Lung (tissue), 11 donors: ENCODE measurements at regions not wholly inside any gene's neighbourhood (a gene's known extent, or its start where the extent isn't known, plus 50 kb on each side); places are given as distances from the start of the nearest gene placed in this dataset.
"Not testable (repeated sequence)": the region's sequence is repeated elsewhere in the genome, so short reads cannot be mapped to it uniquely, and the experiment has no call there.

Experiments used
- ATAC-seq: fragments of 200-7000 bp; cut with Tn5 transposase; one replicate; pipeline ENCODE4 v1.9.1; 2020; ENCODE audit warnings: moderate number of reproducible peaks; ENCODE audit not compliant: insufficient read depth, low FRiP score
- DNase-seq, 3 donors: peaks; one replicate each; pipeline ENCODE4 v3.0.0-alpha.2; 2013 to 2017
- H3K27ac ChIP-seq, 2 donors: one replicate each; pipeline ENCODE4 v1.5.1; 2013; ENCODE audit warnings: mild to moderate bottlenecking in 2 of 2, moderate library complexity in 2 of 2, control low read depth in 1 of 2, inconsistent platforms in 1 of 2, low read depth in 1 of 2, low read length in 1 of 2
- H3K27me3 ChIP-seq, 3 donors: one replicate each; pipeline ENCODE4 v1.5.1; 2013; ENCODE audit warnings: low read length in 2 of 3; ENCODE audit not compliant: control insufficient read depth in 3 of 3, insufficient read depth in 3 of 3
- H3K36me3 ChIP-seq, 4 donors: one replicate each; pipeline ENCODE4 v1.5.1; 2013; ENCODE audit warnings: low read length in 4 of 4, mild to moderate bottlenecking in 1 of 4, moderate library complexity in 1 of 4; ENCODE audit not compliant: control insufficient read depth in 4 of 4, insufficient read depth in 4 of 4
- H3K4me1 ChIP-seq, 5 donors: one replicate each; pipeline ENCODE4 v1.5.1; 2013; ENCODE audit warnings: low read length in 5 of 5, mild to moderate bottlenecking in 2 of 5, moderate library complexity in 1 of 5; ENCODE audit not compliant: control insufficient read depth in 5 of 5, insufficient read depth in 5 of 5
- H3K4me3 ChIP-seq: one replicate; pipeline ENCODE4 v1.5.1; 2013; ENCODE audit warnings: mild to moderate bottlenecking, control low read depth, moderate library complexity
- H3K9ac ChIP-seq, 2 donors: one replicate each; pipeline ENCODE4 v1.5.1; 2013; ENCODE audit warnings: low read length in 2 of 2, control low read depth in 1 of 2; ENCODE audit not compliant: insufficient read depth in 1 of 2
- H3K9me3 ChIP-seq, 4 donors: one replicate each; pipeline ENCODE4 v1.5.1; 2013; ENCODE audit warnings: low read length in 3 of 4, mild to moderate bottlenecking in 1 of 4, moderate library complexity in 1 of 4; ENCODE audit not compliant: control insufficient read depth in 4 of 4, insufficient read depth in 3 of 4
- CTCF ChIP-seq: IDR thresholded peaks from 2 replicates; pipeline ENCODE4 v1.5.1; 2012; ENCODE audit warnings: mild to moderate bottlenecking; ENCODE audit errors: control extremely low read depth, extremely low read depth
- WGBS, 2 donors: extraction: QIAGEN DNeasy Blood & Tissue Kit; methylation state at CpG; one replicate each; pipeline ENCODE4 v1.1.7; 2013; 5-methylcytosine and 5-hydroxymethylcytosine counted together
- donor health status: control.
- donor health status: control.
- donor health status: Bipolar disorder and iron deficiency.
- donor health status: healthy.
- donor health status: DM: yes; HTN: yes; CAD: no.

- ATAC-seq, result no peak
- no peaks in the 10 kb centered on the region for H3K36me3 ChIP-seq
- no peak overlapping the region for H3K4me3 ChIP-seq
- no peak for TF ChIP-seq CTCF
- peak overlapping the region in 1 of 2 donors; percentile 84 for H3K27ac ChIP-seq
- H3K27me3 ChIP-seq, result no peaks in the 10 kb centered on the region
- H3K4me1 ChIP-seq, result peaks cover 0 to 13% (median 0%) of the 10 kb centered on the region in 5 donors
- peaks cover 0 to 5% (median 0%) of the 10 kb centered on the region in 4 donors for H3K9me3 ChIP-seq
- no peak overlapping the region for H3K9ac ChIP-seq
- 68 to 76% methylated on average over 8 of the region's 8 CpGs for WGBS, 2 donors
- no peak for DNase-seq
These were observed 108.5 kb downstream of the KCNK1 start for GRCh38 chr1:233722212-233722979.

DNA sequence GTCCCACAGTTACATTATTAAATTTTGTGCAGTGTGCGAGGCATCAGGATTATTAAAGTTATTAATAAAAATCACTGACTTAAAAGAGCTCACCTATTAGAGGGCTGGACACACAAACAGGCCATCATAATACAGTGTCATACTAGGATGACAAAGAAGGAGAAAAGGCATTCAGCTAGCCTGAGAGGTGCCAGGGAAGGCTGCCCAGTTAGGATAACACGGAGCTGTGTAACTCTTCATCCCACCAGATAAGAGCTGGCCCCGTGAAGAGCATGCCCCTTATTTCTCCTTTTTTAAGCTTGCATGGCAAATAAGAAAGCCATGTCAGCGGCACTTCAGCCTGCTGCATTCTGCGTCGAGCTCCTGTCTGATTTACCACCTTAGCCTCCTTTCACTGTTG lies 109.5 kb downstream of the KCNK1 start:
- Histone ChIP-seq H3K27me3 (no peaks in the 10 kb centered on the region), H3K27ac (peak overlapping the region in 1 of 2 donors; percentile 84), H3K9ac (no peak overlapping the region), H3K4me1 (peaks cover 0 to 13% (median 0%) of the 10 kb centered on the region in 5 donors), H3K9me3 (peaks cover 0 to 2% (median 0%) of the 10 kb centered on the region in 4 donors), H3K4me3 (no peak overlapping the region), H3K36me3 (no peaks in the 10 kb centered on the region)
- DNase-seq (no peak), ATAC-seq (no peak)
- TF ChIP-seq CTCF, result no peak
- 86 to 90% methylated on average over 6 of the region's 6 CpGs for WGBS, 2 donors

GRCh38 chr1:233724131-233724631 lies 110.3 kb downstream of the KCNK1 start:
- H3K9ac ChIP-seq, ATAC-seq, H3K4me3 ChIP-seq, H3K9me3 ChIP-seq, H3K27me3 ChIP-seq, H3K36me3 ChIP-seq, H3K27ac ChIP-seq, DNase-seq: not testable (repeated sequence)
- peaks cover 0 to 13% (median 0%) of the 10 kb centered on the region in 5 donors for H3K4me1 ChIP-seq
- 86 to 90% methylated on average over 10 of the region's 10 CpGs for WGBS, 2 donors

GRCh38 chr1:233725423-233725822 lies 111.5 kb downstream of the KCNK1 start:
- Histone ChIP-seq H3K9me3 (peaks cover 0 to 2% (median 0%) of the 10 kb centered on the region in 4 donors), H3K27ac (no peak overlapping the region), H3K4me1 (peaks cover 0 to 10% (median 0%) of the 10 kb centered on the region in 5 donors), H3K9ac (no peak overlapping the region), H3K36me3 (no peaks in the 10 kb centered on the region), H3K4me3 (no peak overlapping the region), H3K27me3 (no peaks in the 10 kb centered on the region)
- TF ChIP-seq CTCF, result no peak
- 84 to 91% methylated on average over 9 of the region's 9 CpGs for WGBS, 2 donors
- DNase-seq, result no peak
- no peak for ATAC-seq
